HCT116 (cell line): ENCODE measurements at regions not wholly inside any gene's neighbourhood (a gene's known extent, or its start where the extent isn't known, plus 50 kb on each side); places are given as distances from the start of the nearest gene placed in this dataset.

Experiments used
- ATAC-seq: fragments of 200-7000 bp; cut with Tn5 transposase; 2 replicates; pipeline ENCODE4 v1.9.1; 2020; ENCODE audit warnings: mild to moderate bottlenecking, moderate library complexity
- BruUV-seq: library from RNA; stranded (reverse); fragments of 400-500 nt; replicated peaks from 2 replicates; lab custom pipeline; 2021; lab: Mats Ljungman, UMichigan
- CTCF ChIA-PET: fragments of 300-600 bp; sonication (Branson Sonifier 250); formaldehyde crosslinking; loops from one replicate; lab custom pipeline; 2021; ENCODE audit warnings: antibody characterized with exemption; lab: Charles Lee
- POLR2A ChIA-PET: fragments of 300-600, 350-600 bp; sonication (Branson Sonifier 250); formaldehyde crosslinking; loops from one replicate; lab custom pipeline; 2021; ENCODE audit warnings: antibody characterized with exemption; lab: Charles Lee
- RAD21 ChIA-PET, 2 experiments: fragments of 300-600 bp; sonication (Branson Sonifier 250); formaldehyde crosslinking; loops; one replicate each; lab custom pipeline; 2023; ENCODE audit warnings: low total read pairs in 2 of 2; ENCODE audit not compliant: uncharacterized antibody in 2 of 2, unreplicated experiment in 2 of 2, low non-redundant PET in 1 of 2; lab: Charles Lee
- DNase-seq: peaks from one replicate; pipeline ENCODE4 v3.0.0-alpha.2; 2010; ENCODE audit warnings: low read depth, low spot score
- H2AFZ ChIP-seq: fragments of 200-600 bp; shearing (Covaris generic), sonication (generic); 2 replicates; pipeline ENCODE4 v1.6.1; 2017; ENCODE audit warnings: low read depth, mixed run types, mixed read lengths, antibody characterized with exemption, low read length; ENCODE audit not compliant: poor library complexity, severe bottlenecking
- H3K27ac ChIP-seq: 2 replicates; pipeline ENCODE4 v1.5.1; 2012; ENCODE audit warnings: low read depth, low read length
- H3K27me3 ChIP-seq: fragments of 200-600 bp; sonication (generic); 2 replicates; pipeline ENCODE4 v1.6.1; 2016; ENCODE audit warnings: mixed run types, low read length, mixed read lengths; ENCODE audit not compliant: insufficient read depth
- H3K36me3 ChIP-seq, 2 experiments: fragments of 200-500 bp in 1 of 2; fragments of 200-600 bp in 1 of 2; sonication (Bioruptor generic) in 1 of 2; sonication (generic) in 1 of 2; 2 replicates each; pipeline versions ENCODE4 v1.5.1 to v1.6.1; 2014 to 2016; ENCODE audit warnings: low read length in 2 of 2, inconsistent platforms in 1 of 2, mixed read lengths in 1 of 2, mixed run types in 1 of 2; ENCODE audit not compliant: insufficient read depth in 2 of 2, control insufficient read depth in 1 of 2
- H3K4me1 ChIP-seq, 2 experiments: fragments of 200-600 bp in 1 of 2; sonication (generic) in 1 of 2; 2 replicates each; pipeline versions ENCODE4 v1.5.1 to v1.6.1; 2012 to 2017; ENCODE audit warnings: low read length in 2 of 2, inconsistent platforms in 1 of 2, mild to moderate bottlenecking in 1 of 2, mixed read lengths in 1 of 2, mixed run types in 1 of 2, moderate library complexity in 1 of 2; ENCODE audit not compliant: insufficient read depth in 2 of 2, control insufficient read depth in 1 of 2
- H3K4me2 ChIP-seq: fragments of 200-600 bp; sonication (generic); 2 replicates; pipeline ENCODE4 v1.6.1; 2017; ENCODE audit warnings: mixed run types, low read length, mixed read lengths
- H3K4me3 ChIP-seq, 2 experiments: fragments of 200-600 bp in 1 of 2; sonication (generic) in 1 of 2; replicated peaks in 1 of 2; 2 replicates each; pipeline ENCODE4 v1.5.1; 2011 to 2016; ENCODE audit warnings: low read length in 2 of 2, control low read depth in 1 of 2, low read depth in 1 of 2, mild to moderate bottlenecking in 1 of 2, mixed read lengths in 1 of 2, mixed run types in 1 of 2
- H3K79me2 ChIP-seq: fragments of 200-600 bp; sonication (generic); 2 replicates; pipeline ENCODE4 v1.6.1; 2017; ENCODE audit warnings: mild to moderate bottlenecking, mixed run types, low read length, moderate library complexity, mixed read lengths; ENCODE audit not compliant: insufficient read depth
- H3K9ac ChIP-seq: fragments of 200-600 bp; sonication (generic); 2 replicates; pipeline ENCODE4 v1.6.1; 2016; ENCODE audit warnings: low read length, mixed read lengths
- H3K9me2 ChIP-seq: fragments of 200-600 bp; sonication (generic), shearing (Covaris generic); 2 replicates; pipeline ENCODE4 v1.6.1; 2017; ENCODE audit warnings: mixed run types, mild to moderate bottlenecking, moderate library complexity; ENCODE audit not compliant: insufficient read depth
- H3K9me3 ChIP-seq, 2 experiments: fragments of 200-500 bp in 1 of 2; fragments of 200-600 bp in 1 of 2; sonication (Bioruptor generic) in 1 of 2; sonication (generic) in 1 of 2; 2 replicates each; pipeline ENCODE4 v1.6.1; 2014 to 2017; ENCODE audit warnings: low read length in 2 of 2, mixed read lengths in 2 of 2, inconsistent platforms in 1 of 2, low read depth in 1 of 2, mild to moderate bottlenecking in 1 of 2, mixed run types in 1 of 2, moderate library complexity in 1 of 2; ENCODE audit not compliant: control insufficient read depth in 1 of 2, insufficient read depth in 1 of 2
- H4K20me1 ChIP-seq: fragments of 200-600 bp; sonication (generic), shearing (Covaris generic); 2 replicates; pipeline ENCODE4 v1.6.1; 2017; ENCODE audit warnings: mixed run types, mild to moderate bottlenecking, moderate library complexity; ENCODE audit not compliant: insufficient read depth
- ATF3 ChIP-seq: IDR thresholded peaks from 2 replicates; pipeline ENCODE4 v1.6.1; 2012
- CEBPB ChIP-seq: IDR thresholded peaks from 2 replicates; pipeline ENCODE4 v1.6.1; 2012; ENCODE audit warnings: low read depth
- CTCF ChIP-seq, 3 experiments: fragments of 200-600 bp in 1 of 3; sonication (generic) in 1 of 3; IDR thresholded peaks in 2 of 3; conservative IDR thresholded peaks in 1 of 3; 2 replicates each; pipeline ENCODE4 v1.5.1; 2012 to 2017; ENCODE audit warnings: low read depth in 2 of 3, low read length in 2 of 3, antibody characterized with exemption in 1 of 3, borderline replicate concordance in 1 of 3, control low read depth in 1 of 3, mild to moderate bottlenecking in 1 of 3, mixed read lengths in 1 of 3, mixed run types in 1 of 3, moderate library complexity in 1 of 3; ENCODE audit not compliant: insufficient read depth in 1 of 3
- EGR1 ChIP-seq: IDR thresholded peaks from 2 replicates; pipeline ENCODE4 v1.6.1; 2012; ENCODE audit warnings: low read depth
- ELF1 ChIP-seq: IDR thresholded peaks from 2 replicates; pipeline ENCODE4 v1.6.1; 2012; ENCODE audit warnings: low read depth, borderline replicate concordance
- EZH2 ChIP-seq: fragments of 200-600 bp; sonication (generic); IDR thresholded peaks from 2 replicates; pipeline ENCODE4 v1.6.1; 2017; ENCODE audit warnings: antibody characterized with exemption, mixed run types
- EZH2phosphoT487 ChIP-seq: fragments of 200-600 bp; IDR thresholded peaks from 2 replicates; pipeline ENCODE4 v1.6.1; 2018; ENCODE audit warnings: antibody characterized with exemption, borderline replicate concordance
- JUND ChIP-seq: IDR thresholded peaks from 2 replicates; pipeline ENCODE4 v1.6.1; 2012
- SP1 ChIP-seq: IDR thresholded peaks from 2 replicates; pipeline ENCODE4 v1.6.1; 2012; ENCODE audit warnings: low read depth
- SRF ChIP-seq: IDR thresholded peaks from 2 replicates; pipeline ENCODE4 v1.6.1; 2012; ENCODE audit warnings: low read depth
- TCF7L2 ChIP-seq: IDR thresholded peaks from 2 replicates; pipeline ENCODE4 v1.7.0; 2011; ENCODE audit warnings: borderline replicate concordance, inconsistent platforms; ENCODE audit not compliant: insufficient read depth, insufficient read length; ENCODE audit errors: extremely low read depth
- YY1 ChIP-seq: IDR thresholded peaks from 2 replicates; pipeline ENCODE4 v1.6.1; 2011; ENCODE audit warnings: low read length, low read depth, moderate library complexity, mild to moderate bottlenecking; ENCODE audit not compliant: insufficient replicate concordance; ENCODE audit errors: extremely low read depth
- ZNF274 ChIP-seq: fragments of 200-500 bp; sonication (Bioruptor generic); IDR thresholded peaks from 2 replicates; pipeline ENCODE4 v1.6.1; 2014; ENCODE audit warnings: mild to moderate bottlenecking, low read depth, low read length, inconsistent platforms
- intact Hi-C: fragments of 100-400 bp; cut with micrococcal nuclease; formaldehyde crosslinking; loops from 2 replicates; pipeline ENCODE4 v1.10.0; 2022
- TF ChIP-seq, protein P1 (sequence below): IDR thresholded peaks from 2 replicates; pipeline ENCODE4 v1.6.1; 2012; ENCODE audit warnings: low read depth

DNA sequence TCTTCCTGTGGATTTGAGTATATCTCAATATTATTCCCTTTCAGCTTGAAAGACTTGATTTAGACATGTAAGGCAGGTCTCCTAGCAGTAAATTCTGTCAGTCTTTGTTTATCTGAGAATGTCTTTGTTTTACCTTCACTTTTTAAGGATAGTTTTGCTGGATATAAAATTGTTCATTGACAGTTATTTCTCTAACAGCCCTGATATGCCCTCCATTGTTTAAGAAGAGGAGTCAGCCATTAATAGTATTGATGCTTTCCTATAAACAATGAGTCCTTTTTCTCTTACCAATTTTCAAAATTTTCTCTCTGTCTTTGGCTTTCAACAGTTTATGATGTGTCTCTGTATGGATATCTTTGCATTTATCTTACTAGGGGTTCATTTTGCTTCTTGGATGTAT is 163.5 kb upstream of the ANKRD55 start:
- DNase-seq (no peak), ATAC-seq (no peak)
- Histone ChIP-seq H3K9me2 (no peaks in the 10 kb centered on the region), H3K36me3 (no peaks in the 10 kb centered on the region), H3K79me2 (no peaks in the 10 kb centered on the region), H4K20me1 (no peaks in the 10 kb centered on the region), H3K4me1 (no peaks in the 10 kb centered on the region), H3K27ac (no peak overlapping the region), H2AFZ (no peak overlapping the region), H3K27me3 (no peaks in the 10 kb centered on the region), H3K4me2 (no peak overlapping the region), H3K4me3 (no peak overlapping the region), H3K9ac (no peak overlapping the region), H3K9me3 (peaks cover 4% of the 10 kb centered on the region in 2 experiments; a peak in 1 of 4 replicates)
- no TSS peak for BruUV-seq
- RAD21 ChIA-PET = no interaction called here
- intact Hi-C loops = no loop called here
- TF ChIP-seq ELF1 (no peak), EZH2 (no peak), ZNF274 (no peak), CEBPB (no peak), SP1 (no peak)
- TF ChIP-seq, protein P1, sequence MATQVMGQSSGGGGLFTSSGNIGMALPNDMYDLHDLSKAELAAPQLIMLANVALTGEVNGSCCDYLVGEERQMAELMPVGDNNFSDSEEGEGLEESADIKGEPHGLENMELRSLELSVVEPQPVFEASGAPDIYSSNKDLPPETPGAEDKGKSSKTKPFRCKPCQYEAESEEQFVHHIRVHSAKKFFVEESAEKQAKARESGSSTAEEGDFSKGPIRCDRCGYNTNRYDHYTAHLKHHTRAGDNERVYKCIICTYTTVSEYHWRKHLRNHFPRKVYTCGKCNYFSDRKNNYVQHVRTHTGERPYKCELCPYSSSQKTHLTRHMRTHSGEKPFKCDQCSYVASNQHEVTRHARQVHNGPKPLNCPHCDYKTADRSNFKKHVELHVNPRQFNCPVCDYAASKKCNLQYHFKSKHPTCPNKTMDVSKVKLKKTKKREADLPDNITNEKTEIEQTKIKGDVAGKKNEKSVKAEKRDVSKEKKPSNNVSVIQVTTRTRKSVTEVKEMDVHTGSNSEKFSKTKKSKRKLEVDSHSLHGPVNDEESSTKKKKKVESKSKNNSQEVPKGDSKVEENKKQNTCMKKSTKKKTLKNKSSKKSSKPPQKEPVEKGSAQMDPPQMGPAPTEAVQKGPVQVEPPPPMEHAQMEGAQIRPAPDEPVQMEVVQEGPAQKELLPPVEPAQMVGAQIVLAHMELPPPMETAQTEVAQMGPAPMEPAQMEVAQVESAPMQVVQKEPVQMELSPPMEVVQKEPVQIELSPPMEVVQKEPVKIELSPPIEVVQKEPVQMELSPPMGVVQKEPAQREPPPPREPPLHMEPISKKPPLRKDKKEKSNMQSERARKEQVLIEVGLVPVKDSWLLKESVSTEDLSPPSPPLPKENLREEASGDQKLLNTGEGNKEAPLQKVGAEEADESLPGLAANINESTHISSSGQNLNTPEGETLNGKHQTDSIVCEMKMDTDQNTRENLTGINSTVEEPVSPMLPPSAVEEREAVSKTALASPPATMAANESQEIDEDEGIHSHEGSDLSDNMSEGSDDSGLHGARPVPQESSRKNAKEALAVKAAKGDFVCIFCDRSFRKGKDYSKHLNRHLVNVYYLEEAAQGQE = no peak
- POLR2A ChIA-PET = no interaction called here
- CTCF ChIA-PET = no interaction called here

- no peaks in the 10 kb centered on the region for H4K20me1 ChIP-seq
- no TSS peak for BruUV-seq
- CTCF ChIA-PET = no interaction called here
Observed at GRCh38 chr5:56389261-56389660, 156.1 kb upstream of the ANKRD55 start.

More at GRCh38 chr5:56389261-56389660, 156.1 kb upstream of the ANKRD55 start:
- DNase-seq = no peak
- TF ChIP-seq EZH2phosphoT487 (no peak), JUND (no peak), CTCF (IDR thresholded peaks at IDR 0.05 in 2 of 3, conservative IDR thresholded peaks at IDR 0.05 in 1 of 3; ENCODE audit: borderline replicate concordance in 1 of 3, insufficient read depth in 1 of 3, low read depth in 2 of 3, low read length in 2 of 3) (no peak), ATF3 (no peak), CEBPB (no peak), TCF7L2 (no peak), YY1 (no peak), EGR1 (no peak), SRF (no peak)
- RAD21 ChIA-PET = no interaction called here
- Histone ChIP-seq H3K4me2 (no peak overlapping the region), H3K4me3 (no peak overlapping the region), H3K79me2 (no peaks in the 10 kb centered on the region), H3K27me3 (no peaks in the 10 kb centered on the region), H3K9me2 (no peaks in the 10 kb centered on the region), H3K36me3 (no peaks in the 10 kb centered on the region), H3K9me3 (no peaks in the 10 kb centered on the region), H3K27ac (no peak overlapping the region), H3K4me1 (no peaks in the 10 kb centered on the region), H2AFZ (no peak overlapping the region), H3K9ac (no peak overlapping the region)
- intact Hi-C loops = no loop called here
- no peak for ATAC-seq
- POLR2A ChIA-PET = no interaction called here
